ENCODE measurements at regions not wholly inside any gene's neighbourhood (a gene's known extent, or its start where the extent isn't known, plus 50 kb on each side); places are given as distances from the start of the nearest gene placed in this dataset.

DNA sequence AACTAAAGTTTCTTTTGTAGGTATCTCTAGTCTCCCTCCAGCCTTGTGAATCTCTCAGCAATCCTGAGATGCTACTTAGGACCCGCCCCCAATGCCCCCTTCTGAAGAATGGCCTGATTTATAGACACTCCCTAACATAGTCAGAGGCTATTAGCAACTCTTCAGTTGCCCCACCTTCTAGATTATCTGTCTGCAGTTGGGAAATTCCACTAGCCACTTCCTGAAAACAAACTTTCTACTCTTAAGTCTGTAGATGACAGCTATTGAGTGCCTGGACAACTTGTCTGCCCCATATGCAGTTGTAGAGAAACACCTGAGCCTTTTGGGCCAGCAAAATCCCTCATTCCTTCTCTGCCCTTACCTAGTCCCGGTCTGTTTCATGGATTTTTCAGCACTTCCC is 188.2 kb upstream of the PREP start:
- TF ChIP-seq, protein P1, sequence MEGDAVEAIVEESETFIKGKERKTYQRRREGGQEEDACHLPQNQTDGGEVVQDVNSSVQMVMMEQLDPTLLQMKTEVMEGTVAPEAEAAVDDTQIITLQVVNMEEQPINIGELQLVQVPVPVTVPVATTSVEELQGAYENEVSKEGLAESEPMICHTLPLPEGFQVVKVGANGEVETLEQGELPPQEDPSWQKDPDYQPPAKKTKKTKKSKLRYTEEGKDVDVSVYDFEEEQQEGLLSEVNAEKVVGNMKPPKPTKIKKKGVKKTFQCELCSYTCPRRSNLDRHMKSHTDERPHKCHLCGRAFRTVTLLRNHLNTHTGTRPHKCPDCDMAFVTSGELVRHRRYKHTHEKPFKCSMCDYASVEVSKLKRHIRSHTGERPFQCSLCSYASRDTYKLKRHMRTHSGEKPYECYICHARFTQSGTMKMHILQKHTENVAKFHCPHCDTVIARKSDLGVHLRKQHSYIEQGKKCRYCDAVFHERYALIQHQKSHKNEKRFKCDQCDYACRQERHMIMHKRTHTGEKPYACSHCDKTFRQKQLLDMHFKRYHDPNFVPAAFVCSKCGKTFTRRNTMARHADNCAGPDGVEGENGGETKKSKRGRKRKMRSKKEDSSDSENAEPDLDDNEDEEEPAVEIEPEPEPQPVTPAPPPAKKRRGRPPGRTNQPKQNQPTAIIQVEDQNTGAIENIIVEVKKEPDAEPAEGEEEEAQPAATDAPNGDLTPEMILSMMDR (IDR thresholded peaks at IDR 0.05; ENCODE audit: low read depth, low read length) = no peak
- TF ChIP-seq POLR2A (IDR thresholded peaks at IDR 0.05; ENCODE audit: extremely low read depth, insufficient read length) (no peak), MYC (IDR thresholded peaks at IDR 0.05; ENCODE audit: low read depth, low read length) (0 out of 2 replicates have a peak, but pooled peaks have one; percentile 8)
- TF ChIP-seq, protein P2, sequence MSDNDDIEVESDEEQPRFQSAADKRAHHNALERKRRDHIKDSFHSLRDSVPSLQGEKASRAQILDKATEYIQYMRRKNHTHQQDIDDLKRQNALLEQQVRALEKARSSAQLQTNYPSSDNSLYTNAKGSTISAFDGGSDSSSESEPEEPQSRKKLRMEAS (IDR thresholded peaks at IDR 0.05; ENCODE audit: low read depth, low read length) = no peak
